Putamen (tissue), 1 donor: ENCODE measurements at regions not wholly inside any gene's neighbourhood (a gene's known extent, or its start where the extent isn't known, plus 50 kb on each side); places are given as distances from the start of the nearest gene placed in this dataset.

Experiments used
- DNase-seq: peaks from one replicate; pipeline ENCODE4 v3.0.0-alpha.2; 2016; ENCODE audit warnings: low spot score

- DNase-seq = no peak
Measured at GRCh38 chr6:9481292-9482029, 933.4 kb downstream of the TFAP2A start.

DNA sequence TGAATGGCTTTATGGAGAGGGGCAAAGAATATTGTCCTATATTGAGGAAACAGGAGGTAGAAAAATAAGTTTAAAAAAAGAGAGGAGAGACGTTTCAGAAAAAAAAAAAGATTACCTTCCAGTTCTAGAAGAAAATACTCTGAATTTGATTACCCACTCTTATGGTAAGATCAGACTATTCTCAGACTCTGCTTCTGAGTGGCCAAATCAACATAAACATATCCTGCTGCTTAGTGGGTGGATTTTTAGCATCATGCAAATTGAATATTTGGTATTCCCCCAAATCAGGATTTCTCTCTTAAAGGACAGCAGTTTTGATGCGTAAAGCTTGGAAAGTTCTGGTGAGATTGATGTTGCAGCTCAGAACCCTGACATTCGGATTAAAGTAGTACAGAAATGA lies 946.6 kb downstream of the TFAP2A start:
- DNase-seq = no peak

DNA sequence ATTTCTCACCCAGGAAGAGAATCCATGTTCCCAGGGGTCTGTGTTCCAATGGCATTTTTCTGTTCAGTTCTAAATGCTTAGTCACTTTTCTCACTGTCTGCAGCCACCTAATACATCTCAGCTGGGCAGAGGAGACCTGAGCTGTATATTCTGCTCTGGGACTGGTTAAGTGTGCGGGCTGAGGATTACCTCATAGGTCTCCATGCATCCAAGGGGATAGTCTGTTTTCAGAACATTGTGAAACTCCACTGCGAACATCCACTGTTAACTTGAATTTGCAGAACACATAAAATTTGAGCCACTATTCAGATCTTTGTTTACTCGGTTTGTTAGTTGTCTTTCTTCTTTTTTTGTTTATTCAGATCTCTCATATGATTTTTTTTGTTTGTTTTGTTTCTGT lies 947.1 kb downstream of the TFAP2A start:
- no peak for DNase-seq

DNA sequence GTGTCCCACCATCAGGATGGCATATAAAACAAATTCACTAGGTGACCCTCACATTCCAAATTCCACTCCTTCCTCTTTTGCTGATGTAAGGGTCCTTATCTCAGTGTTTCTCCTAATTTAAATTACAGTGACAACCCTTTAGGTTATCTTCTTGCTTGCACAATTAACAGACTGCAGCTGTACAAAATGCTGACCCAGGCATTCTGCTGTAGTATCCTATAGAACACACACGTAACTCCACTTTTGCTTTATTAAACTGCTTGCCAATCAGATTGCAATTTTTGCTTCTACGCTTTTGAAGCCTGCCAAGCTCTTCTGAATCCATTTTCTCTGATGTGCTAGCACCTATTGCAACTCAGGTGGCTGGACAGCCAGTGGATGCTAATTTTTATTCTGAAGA lies 950.3 kb downstream of the TFAP2A start:
- no peak for DNase-seq

GRCh38 chr6:9463311-9463710 lies 951.6 kb downstream of the TFAP2A start:
- no peak for DNase-seq

DNA sequence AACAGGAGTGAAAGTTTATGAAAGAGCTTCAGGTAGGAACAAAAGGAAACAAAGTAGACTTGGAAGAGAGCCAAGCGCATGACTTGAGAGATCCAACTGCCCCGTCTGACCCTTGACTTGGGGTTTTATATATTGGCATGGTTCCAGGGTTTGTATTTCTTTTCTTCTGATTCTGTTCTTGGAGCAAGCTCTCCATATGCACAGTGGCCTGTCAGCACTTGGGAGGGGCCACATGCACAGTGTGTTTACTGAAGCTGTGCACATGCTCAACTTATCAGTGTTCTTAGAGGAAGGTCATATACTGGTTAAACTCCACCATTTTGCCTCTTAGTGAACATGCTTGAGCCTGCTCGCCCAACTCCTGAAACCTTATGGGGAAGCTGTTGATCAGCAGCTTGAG lies 953.7 kb downstream of the TFAP2A start:
- DNase-seq = no peak

- DNase-seq = no peak
Measured at GRCh38 chr6:9458424-9458823, 956.5 kb downstream of the TFAP2A start.

- no peak for DNase-seq
Measured at GRCh38 chr6:9455864-9456658, 958.8 kb downstream of the TFAP2A start.

GRCh38 chr6:9439621-9440330 lies 975.1 kb downstream of the TFAP2A start:
- DNase-seq = no peak

- DNase-seq = no peak
Measured at GRCh38 chr6:9437836-9438235, 977.0 kb downstream of the TFAP2A start.

- no peak for DNase-seq
Measured at GRCh38 chr6:9435281-9435680, 979.6 kb downstream of the TFAP2A start.

- no peak for DNase-seq
Measured at GRCh38 chr6:9431945-9432344, 982.9 kb downstream of the TFAP2A start.

DNA sequence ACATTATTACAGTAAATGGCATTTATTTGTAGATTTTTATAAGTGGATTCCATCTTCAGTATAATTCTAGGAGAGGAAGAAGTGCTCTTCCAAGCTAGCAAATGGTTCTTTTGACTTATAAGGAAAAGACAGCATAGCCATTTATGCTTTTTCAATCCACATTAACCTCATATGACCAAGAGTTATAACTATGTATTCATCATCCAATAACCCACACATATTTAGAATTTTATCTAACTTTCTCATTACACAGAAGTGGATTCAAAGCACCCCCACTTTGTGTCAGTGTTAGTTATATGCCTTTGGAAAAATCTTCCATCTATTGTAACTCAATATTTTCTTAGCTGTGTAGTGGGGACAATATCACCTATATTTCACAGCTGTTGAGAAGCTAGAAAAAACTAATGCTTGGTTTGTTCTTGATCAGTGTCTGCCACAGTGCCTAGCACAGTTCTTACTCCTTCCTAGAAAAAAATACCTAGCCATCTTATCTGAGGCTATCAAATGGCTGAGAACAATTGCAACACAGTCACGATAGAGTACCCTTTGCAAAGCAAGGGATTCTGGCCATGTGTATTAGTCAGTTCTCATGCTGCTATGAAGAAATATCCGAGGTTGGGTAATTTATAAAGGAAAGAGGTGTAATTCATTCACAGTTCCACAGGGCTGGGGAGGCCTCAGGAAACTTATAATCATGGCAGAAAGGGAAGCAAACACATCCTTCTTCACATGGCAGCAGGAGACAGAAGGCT lies 986.3 kb downstream of the TFAP2A start:
- DNase-seq = no peak

GRCh38 chr6:9422138-9422537 lies 986.8 kb upstream of the SLC35B3 start:
- DNase-seq = no peak

DNA sequence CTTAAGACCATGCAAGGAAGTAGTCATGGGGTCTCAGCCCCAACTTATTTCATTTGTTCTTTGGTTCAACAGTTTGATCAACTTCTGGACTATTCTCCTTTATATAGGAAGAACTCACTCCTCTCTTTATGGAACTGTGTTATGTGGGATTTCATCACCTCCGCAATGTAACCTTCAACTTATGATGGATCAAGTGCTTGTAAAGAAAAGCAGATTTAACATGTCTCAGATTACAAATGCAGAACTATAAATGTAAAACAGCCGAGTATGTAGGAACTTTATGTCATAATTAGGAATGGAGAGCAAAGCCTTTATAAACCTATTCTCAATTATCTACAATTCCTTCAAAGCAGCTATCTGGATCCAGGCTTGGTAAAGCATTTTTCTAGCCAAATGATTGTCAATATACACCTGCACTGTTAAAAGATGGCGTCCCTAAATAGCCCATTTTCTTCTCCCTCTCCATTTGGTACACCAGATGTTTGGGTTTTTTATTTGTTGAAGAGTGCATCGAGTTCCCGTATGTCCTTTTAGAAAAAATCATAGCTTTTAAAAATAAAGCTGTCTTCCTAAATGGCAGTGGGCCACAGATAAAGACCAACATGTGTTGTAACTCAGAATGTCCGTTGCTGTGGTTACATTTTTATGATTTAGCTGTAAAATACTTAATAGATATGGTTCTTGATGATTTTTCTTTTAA lies 985.1 kb upstream of the SLC35B3 start:
- DNase-seq = no peak

DNA sequence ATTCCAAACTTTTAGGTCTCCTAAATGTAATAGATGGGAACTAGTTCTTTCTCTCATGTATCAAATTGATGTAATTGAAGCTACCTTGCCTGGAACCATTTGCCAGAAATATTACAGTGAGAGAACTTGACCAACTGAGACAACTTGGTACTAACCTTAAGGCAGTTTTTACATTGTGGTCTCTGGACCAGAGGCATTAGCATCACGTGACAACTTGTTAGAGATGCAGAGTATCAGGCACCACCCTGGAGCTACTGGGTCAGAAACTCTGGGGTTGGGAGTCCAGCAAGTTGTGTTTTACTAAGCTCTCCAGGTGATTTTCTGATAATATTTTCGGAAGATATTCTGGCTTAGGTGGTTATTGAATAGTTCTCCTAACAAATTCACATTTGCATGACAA lies 982.1 kb upstream of the SLC35B3 start:
- DNase-seq = no peak

GRCh38 chr6:9412951-9413559 lies 977.7 kb upstream of the SLC35B3 start:
- DNase-seq = no peak

DNA sequence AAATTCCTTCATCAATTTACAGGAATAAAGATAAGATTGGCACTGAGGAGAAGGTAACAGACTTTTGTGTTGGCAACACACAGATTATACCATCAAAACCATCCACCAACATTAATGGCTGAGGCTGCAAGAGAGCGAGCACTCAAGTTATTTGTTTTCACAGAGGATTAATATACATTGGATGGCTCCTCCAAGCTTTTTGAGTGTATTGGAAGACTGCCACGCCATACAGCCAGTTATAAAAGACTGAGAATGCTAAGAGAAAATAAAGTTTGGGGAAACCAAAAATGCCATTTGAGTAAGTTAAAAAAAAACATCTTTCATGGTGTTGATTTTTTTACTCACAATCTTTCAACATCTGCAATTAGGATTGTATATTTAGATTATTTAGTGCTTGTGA lies 973.8 kb upstream of the SLC35B3 start:
- DNase-seq = no peak

- no peak for DNase-seq
Measured at GRCh38 chr6:9408402-9409117, 973.2 kb upstream of the SLC35B3 start.

- DNase-seq = no peak
Measured at GRCh38 chr6:9405825-9406224, 970.5 kb upstream of the SLC35B3 start.
